ENCODE measurements at regions not wholly inside any gene's neighbourhood (a gene's known extent, or its start where the extent isn't known, plus 50 kb on each side); places are given as distances from the start of the nearest gene placed in this dataset.
"Not testable (repeated sequence)": the region's sequence is repeated elsewhere in the genome, so short reads cannot be mapped to it uniquely, and the experiment has no call there.

DNA sequence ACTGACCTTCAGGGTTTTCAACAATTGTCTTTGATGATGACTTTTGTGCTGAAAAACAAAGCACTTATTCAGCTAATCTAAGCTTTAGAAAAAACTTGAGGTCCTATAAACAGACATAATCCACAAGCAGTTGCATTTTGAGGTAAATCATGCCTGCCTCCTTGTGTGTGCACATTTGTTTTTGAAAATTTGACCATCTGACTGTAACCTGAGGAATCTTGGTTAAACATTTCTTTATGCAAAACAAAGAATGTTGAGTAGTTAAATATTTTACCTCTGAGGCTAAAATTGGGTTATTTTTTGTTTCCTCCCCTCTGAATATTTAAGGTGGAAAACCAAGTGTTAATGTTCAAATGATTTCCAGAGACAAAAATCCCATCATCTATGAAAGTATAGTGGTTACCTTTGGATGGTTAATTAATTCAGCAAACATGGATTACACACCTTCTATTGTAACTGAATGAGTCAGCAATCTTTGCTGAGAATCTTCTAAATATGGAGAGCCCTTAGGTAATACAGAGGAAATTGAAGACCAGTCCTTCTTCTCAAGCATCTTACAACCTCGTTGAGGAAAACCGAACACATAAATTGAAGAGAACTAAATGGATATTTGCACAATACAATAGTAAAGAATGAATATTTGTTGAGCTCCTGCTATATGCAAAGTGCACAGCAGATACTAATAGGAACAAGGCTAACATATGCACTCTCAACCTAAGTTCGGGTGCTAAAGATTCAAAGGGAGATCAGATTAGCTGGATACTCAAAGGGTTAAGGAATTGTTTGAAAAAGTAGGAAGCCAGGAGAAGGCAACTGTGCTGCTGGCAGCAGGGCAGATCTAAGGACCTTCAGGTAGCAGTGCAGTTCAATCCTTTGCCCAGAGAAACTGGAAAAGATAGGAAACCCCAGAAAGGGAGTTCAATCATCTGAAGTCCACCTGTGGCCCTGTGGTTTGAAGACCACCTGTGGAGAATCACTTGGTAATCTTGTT lies 115.2 kb downstream of the BMP4 start:
- 84 to 94% methylated on average over 3 of the region's 3 CpGs for WGBS, 2 donors
- H3K27ac ChIP-seq = no peak overlapping the region
- intact Hi-C loops (cut with DNase I; ENCODE audit: low total_unique reads) = no loop called here
- DNase-seq = no peak
- no peaks in the 10 kb centered on the region for H3K36me3 ChIP-seq (ENCODE audit: low read depth, missing control alignments)
- TF ChIP-seq POLR2A (IDR thresholded peaks at IDR 0.05) = no peak
- TF ChIP-seq, protein P1, sequence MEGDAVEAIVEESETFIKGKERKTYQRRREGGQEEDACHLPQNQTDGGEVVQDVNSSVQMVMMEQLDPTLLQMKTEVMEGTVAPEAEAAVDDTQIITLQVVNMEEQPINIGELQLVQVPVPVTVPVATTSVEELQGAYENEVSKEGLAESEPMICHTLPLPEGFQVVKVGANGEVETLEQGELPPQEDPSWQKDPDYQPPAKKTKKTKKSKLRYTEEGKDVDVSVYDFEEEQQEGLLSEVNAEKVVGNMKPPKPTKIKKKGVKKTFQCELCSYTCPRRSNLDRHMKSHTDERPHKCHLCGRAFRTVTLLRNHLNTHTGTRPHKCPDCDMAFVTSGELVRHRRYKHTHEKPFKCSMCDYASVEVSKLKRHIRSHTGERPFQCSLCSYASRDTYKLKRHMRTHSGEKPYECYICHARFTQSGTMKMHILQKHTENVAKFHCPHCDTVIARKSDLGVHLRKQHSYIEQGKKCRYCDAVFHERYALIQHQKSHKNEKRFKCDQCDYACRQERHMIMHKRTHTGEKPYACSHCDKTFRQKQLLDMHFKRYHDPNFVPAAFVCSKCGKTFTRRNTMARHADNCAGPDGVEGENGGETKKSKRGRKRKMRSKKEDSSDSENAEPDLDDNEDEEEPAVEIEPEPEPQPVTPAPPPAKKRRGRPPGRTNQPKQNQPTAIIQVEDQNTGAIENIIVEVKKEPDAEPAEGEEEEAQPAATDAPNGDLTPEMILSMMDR (IDR thresholded peaks at IDR 0.05) = no peak
- no peaks in the 10 kb centered on the region for H3K27me3 ChIP-seq
- H3K4me3 ChIP-seq = no peak overlapping the region
- no peaks in the 10 kb centered on the region for H3K9me3 ChIP-seq
- H3K4me1 ChIP-seq = no peaks in the 10 kb centered on the region

DNA sequence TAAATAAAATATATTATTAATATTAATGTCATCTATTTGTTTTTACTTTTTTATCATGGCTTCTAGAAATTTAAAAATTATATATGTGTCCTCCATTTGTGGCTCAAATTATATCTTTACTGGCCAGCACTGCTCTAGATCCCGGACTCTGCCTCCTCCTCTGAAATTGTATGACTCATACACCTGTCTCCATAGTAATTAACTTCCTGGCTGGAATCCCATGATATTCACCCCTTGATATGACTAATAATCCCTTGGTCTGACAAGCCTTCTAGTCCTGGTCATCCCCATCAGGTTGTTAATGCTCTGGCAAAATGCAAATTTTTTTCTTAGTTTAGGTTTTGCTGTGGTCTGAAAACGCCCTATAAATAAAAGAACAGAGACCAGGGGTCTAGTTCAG lies 116.2 kb downstream of the BMP4 start:
- 71 to 89% methylated on average over 2 of the region's 2 CpGs for WGBS, 2 donors
- Histone ChIP-seq H3K4me1 (no peaks in the 10 kb centered on the region), H3K4me3 (no peak overlapping the region), H3K9me3 (no peaks in the 10 kb centered on the region), H3K27me3 (no peaks in the 10 kb centered on the region), H3K36me3 (ENCODE audit: low read depth, missing control alignments) (no peaks in the 10 kb centered on the region), H3K27ac (no peak overlapping the region)
- intact Hi-C loops (cut with DNase I; ENCODE audit: low total_unique reads) = no loop called here
- no peak for DNase-seq
- TF ChIP-seq, protein P1 (IDR thresholded peaks at IDR 0.05) = no peak
- TF ChIP-seq POLR2A (IDR thresholded peaks at IDR 0.05) = no peak

DNA sequence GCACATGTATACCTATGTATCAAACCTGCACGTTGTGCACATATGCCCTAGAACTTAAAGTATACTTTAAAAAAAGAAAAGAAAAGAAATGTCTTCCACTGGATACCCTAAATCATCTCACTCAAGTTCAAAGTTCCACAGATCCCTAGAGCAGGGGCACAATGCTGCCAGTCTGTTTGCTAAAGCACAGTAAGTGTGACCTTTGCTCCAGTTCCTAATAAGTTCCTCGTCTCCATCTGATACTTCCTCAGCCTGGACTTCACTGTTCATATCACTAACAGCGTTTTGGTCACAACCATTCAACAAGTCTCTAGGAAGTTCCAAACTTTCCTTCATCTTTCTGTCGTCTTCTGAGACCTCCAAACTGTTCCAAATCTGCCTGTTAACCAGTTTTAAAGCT lies 118.3 kb downstream of the BMP4 start:
- H3K27ac ChIP-seq = no peak overlapping the region
- H3K4me1 ChIP-seq = no peaks in the 10 kb centered on the region
- H3K36me3 ChIP-seq (ENCODE audit: low read depth, missing control alignments) = no peaks in the 10 kb centered on the region
- no peak overlapping the region for H3K4me3 ChIP-seq
- intact Hi-C loops (cut with DNase I; ENCODE audit: low total_unique reads) = no loop called here
- DNase-seq = no peak
- H3K27me3 ChIP-seq = no peaks in the 10 kb centered on the region
- H3K9me3 ChIP-seq = no peaks in the 10 kb centered on the region
- TF ChIP-seq, protein P1 (IDR thresholded peaks at IDR 0.05) = no peak
- WGBS, 2 donors = 86 to 87% methylated on average over 4 of the region's 4 CpGs

DNA sequence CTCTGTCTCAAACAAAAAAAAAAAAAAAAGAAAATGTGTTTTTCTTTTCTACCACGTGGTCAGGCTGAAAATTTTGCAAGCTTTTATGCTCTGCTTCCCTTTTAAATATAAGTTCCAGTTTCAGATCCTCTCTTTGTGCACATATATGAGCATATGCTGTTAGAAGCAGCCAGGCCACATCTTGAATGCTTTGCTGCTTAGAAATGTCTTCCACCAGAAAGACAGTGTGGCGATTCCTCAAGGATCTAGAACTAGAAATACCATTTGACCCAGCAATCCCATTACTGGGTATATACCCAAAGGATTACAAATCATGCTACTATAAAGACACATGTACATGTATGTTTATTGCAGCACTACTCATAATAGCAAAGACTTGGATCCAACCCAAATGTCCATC lies 119.0 kb downstream of the BMP4 start:
- DNase-seq; H3K4me3 ChIP-seq; H3K27me3 ChIP-seq; H3K4me1 ChIP-seq; H3K36me3 ChIP-seq (ENCODE audit: low read depth, missing control alignments); intact Hi-C loops (cut with DNase I; ENCODE audit: low total_unique reads); H3K9me3 ChIP-seq; H3K27ac ChIP-seq: not testable (repeated sequence)
- WGBS, 2 donors = 74 to 77% methylated on average over 2 of the region's 2 CpGs

DNA sequence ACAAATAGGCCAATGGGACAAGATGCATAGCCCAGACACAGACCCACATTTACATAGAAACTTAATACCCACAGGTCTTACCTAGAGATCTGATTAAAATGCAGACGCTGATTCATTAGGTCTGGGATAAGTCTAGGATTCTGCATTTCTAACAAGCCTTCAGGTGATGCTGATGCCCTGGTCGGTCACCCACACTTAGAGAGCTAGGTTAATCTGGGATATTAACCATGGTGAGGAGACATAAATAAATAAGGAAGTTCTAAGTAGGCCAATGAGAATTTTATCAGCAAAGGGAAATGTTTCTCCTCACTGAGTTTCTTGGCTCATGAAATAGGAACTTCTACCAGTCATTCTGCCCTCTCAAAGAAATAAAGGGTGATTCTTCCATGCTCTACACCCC lies 120.1 kb downstream of the BMP4 start:
- intact Hi-C loops (cut with DNase I; ENCODE audit: low total_unique reads) = no loop called here
- 88 to 92% methylated on average over 2 of the region's 2 CpGs for WGBS, 2 donors
- TF ChIP-seq, protein P1 (IDR thresholded peaks at IDR 0.05) = no peak
- TF ChIP-seq POLR2A (IDR thresholded peaks at IDR 0.05) = no peak
- no peaks in the 10 kb centered on the region for H3K9me3 ChIP-seq
- no peaks in the 10 kb centered on the region for H3K36me3 ChIP-seq (ENCODE audit: low read depth, missing control alignments)
- no peaks in the 10 kb centered on the region for H3K4me1 ChIP-seq
- no peak overlapping the region for H3K4me3 ChIP-seq
- no peak overlapping the region for H3K27ac ChIP-seq
- H3K27me3 ChIP-seq = no peaks in the 10 kb centered on the region
- no peak for DNase-seq

Measured in testis (tissue), 2 donors.